Ascending aorta (tissue), 2 donors: ENCODE measurements at regions not wholly inside any gene's neighbourhood (a gene's known extent, or its start where the extent isn't known, plus 50 kb on each side); places are given as distances from the start of the nearest gene placed in this dataset.

Source experiments
- DNase-seq, 2 donors: peaks; one replicate each; pipeline ENCODE4 v3.0.0-alpha.2; 2019; ENCODE audit warnings: low spot score in 2 of 2
- H3K27ac ChIP-seq, 2 donors: fragments of 200-600 bp; sonication (generic); one replicate each; pipeline ENCODE4 v1.5.1; 2016 to 2017; ENCODE audit warnings: mild to moderate bottlenecking in 1 of 2
- H3K27me3 ChIP-seq: fragments of 200-600 bp; sonication (generic); one replicate; pipeline ENCODE4 v1.5.1; 2017
- H3K36me3 ChIP-seq, 2 donors: fragments of 200-600 bp; sonication (generic); one replicate each; pipeline ENCODE4 v1.5.1; 2016
- H3K4me1 ChIP-seq, 2 donors: fragments of 200-600 bp; sonication (generic); one replicate each; pipeline ENCODE4 v1.5.1; 2016 to 2017; ENCODE audit warnings: mild to moderate bottlenecking in 1 of 2
- H3K4me3 ChIP-seq, 2 donors: fragments of 200-600 bp; sonication (generic); one replicate each; pipeline ENCODE4 v1.5.1; 2016 to 2017; ENCODE audit warnings: mild to moderate bottlenecking in 1 of 2
- H3K9me3 ChIP-seq, 2 donors: fragments of 200-600 bp; sonication (generic); one replicate each; pipeline ENCODE4 v1.5.1; 2016
- intact Hi-C: fragments of 100-400 bp; cut with DNase I; formaldehyde crosslinking; loops from one replicate; pipeline ENCODE4 v1.15.1; 2023
- TF ChIP-seq, protein P1 (sequence below), 3 experiments: fragments of 200-600 bp in 2 of 3; fragments of 450-650 bp in 1 of 3; sonication (generic) in 2 of 3; IDR thresholded peaks; one replicate each; pipeline ENCODE4 v1.5.1; 2016 to 2019; ENCODE audit warnings: antibody characterized with exemption in 3 of 3, mild to moderate bottlenecking in 1 of 3, moderate library complexity in 1 of 3

DNA sequence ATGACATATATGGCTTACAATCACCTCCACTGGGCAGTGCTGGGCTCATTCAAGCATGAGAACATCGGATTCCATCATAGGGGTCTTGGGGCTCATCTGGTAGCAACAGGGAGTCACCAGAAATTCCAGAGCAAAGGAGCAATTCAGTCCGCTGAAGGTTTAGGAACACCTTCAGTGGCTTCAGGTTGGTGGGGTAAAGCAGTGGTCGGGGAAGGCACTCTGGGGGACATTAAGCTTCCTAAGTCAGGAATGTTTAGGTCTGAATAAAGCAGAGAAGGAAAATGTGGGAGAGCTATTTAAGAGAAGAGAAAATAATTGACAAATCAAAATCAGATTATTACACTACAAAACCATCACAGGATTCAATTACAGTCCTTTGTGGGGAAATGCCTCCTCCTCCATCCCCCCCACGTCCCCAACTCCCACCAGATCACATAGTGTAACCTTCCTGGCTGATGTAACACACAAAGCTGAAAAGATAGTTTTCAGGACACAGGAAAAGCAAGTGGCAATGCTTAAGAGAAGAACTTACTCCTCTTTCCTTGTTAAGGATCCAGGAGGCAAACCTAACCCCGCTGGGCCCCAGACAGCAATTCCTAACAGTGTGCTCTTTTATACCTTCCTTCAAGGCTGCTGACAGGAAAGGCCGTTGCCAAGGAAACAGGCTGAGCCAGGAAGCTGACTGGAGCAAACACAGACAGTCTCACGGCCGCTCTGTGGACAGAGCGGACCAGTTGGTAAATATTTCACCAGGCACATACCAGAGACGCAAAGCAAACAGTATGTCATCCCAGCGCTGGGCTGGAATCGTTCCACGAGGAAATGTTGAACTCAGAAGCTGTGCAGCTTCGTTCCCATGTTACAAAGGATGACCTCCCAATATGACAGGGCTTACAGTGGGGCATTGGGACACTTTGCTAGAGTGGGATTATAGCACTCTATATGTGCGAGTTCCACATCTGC lies 57.5 kb upstream of the LMCD1 start:
- Histone ChIP-seq H3K4me1 (peaks cover 6 to 33% of the 10 kb centered on the region in 2 donors), H3K4me3 (peak overlapping the region in 1 of 2 donors; percentile 17), H3K9me3 (no peaks in the 10 kb centered on the region), H3K27me3 (no peaks in the 10 kb centered on the region), H3K27ac (peak overlapping the region; percentile 75 to 88), H3K36me3 (no peaks in the 10 kb centered on the region)
- intact Hi-C loops = loop anchor here (1.0 to 10.0 kb wide), 8 partner anchors 14 to 1201 kb away; partner anchors contain the start of genes LMCD1, MTMR14 and OXTR
- peak; percentile 72 to 97 for DNase-seq
- TF ChIP-seq, protein P1, sequence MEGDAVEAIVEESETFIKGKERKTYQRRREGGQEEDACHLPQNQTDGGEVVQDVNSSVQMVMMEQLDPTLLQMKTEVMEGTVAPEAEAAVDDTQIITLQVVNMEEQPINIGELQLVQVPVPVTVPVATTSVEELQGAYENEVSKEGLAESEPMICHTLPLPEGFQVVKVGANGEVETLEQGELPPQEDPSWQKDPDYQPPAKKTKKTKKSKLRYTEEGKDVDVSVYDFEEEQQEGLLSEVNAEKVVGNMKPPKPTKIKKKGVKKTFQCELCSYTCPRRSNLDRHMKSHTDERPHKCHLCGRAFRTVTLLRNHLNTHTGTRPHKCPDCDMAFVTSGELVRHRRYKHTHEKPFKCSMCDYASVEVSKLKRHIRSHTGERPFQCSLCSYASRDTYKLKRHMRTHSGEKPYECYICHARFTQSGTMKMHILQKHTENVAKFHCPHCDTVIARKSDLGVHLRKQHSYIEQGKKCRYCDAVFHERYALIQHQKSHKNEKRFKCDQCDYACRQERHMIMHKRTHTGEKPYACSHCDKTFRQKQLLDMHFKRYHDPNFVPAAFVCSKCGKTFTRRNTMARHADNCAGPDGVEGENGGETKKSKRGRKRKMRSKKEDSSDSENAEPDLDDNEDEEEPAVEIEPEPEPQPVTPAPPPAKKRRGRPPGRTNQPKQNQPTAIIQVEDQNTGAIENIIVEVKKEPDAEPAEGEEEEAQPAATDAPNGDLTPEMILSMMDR (IDR thresholded peaks at IDR 0.05) = no peak

DNA sequence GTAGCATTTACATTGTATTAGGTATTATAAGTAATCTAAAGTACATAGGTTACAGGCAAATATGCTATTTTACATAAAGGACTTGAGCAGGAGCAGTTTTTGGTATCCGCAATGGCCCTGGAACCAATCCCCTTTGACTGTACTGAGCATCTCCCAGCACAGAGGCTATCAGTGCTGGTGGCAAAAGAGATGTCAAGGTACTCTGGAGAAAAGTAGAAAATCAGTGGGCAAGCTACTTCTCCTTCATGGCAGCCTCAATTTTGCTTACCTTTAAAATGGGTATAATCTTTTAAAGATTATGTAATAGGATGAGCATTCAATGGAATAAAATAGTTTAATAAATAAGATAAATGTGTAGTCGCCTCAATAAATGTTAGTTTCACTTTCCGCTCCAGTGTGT lies 56.7 kb upstream of the LMCD1 start:
- H3K4me3 ChIP-seq = peak overlapping the region in 1 of 2 donors; percentile 17
- peaks cover 6 to 33% of the 10 kb centered on the region in 2 donors for H3K4me1 ChIP-seq
- no peaks in the 10 kb centered on the region for H3K27me3 ChIP-seq
- DNase-seq = no peak
- no peaks in the 10 kb centered on the region for H3K36me3 ChIP-seq
- no peaks in the 10 kb centered on the region for H3K9me3 ChIP-seq
- TF ChIP-seq, protein P1 (IDR thresholded peaks at IDR 0.05) = no peak
- intact Hi-C loops = loop anchor here (1.0 to 10.0 kb wide), 5 partner anchors 13 to 1200 kb away; partner anchors contain the start of genes LMCD1, MTMR14 and OXTR
- peak overlapping the region; percentile 75 to 88 for H3K27ac ChIP-seq

GRCh38 chr3:8445861-8446260 lies 55.8 kb upstream of the LMCD1 start:
- H3K27ac ChIP-seq = peak overlapping the region; percentile 44 to 88
- TF ChIP-seq, protein P1 (IDR thresholded peaks at IDR 0.05) = no peak
- H3K4me3 ChIP-seq = no peak overlapping the region
- no peaks in the 10 kb centered on the region for H3K36me3 ChIP-seq
- peaks cover 6 to 33% of the 10 kb centered on the region in 2 donors for H3K4me1 ChIP-seq
- peak in 1 of 2 donors; percentile 80 for DNase-seq
- H3K9me3 ChIP-seq = no peaks in the 10 kb centered on the region
- H3K27me3 ChIP-seq = no peaks in the 10 kb centered on the region
- intact Hi-C loops = loop anchor here (10.0 kb wide), 1 partner anchor 1199 kb away; the partner anchor contains the start of gene MTMR14

GRCh38 chr3:8446845-8447244 lies 54.8 kb upstream of the LMCD1 start:
- TF ChIP-seq, protein P1 (IDR thresholded peaks at IDR 0.05) = no peak
- no peaks in the 10 kb centered on the region for H3K9me3 ChIP-seq
- H3K27ac ChIP-seq = no peak overlapping the region
- no peaks in the 10 kb centered on the region for H3K36me3 ChIP-seq
- no peaks in the 10 kb centered on the region for H3K27me3 ChIP-seq
- H3K4me1 ChIP-seq = peaks cover 10 to 42% of the 10 kb centered on the region in 2 donors
- H3K4me3 ChIP-seq = no peak overlapping the region
- intact Hi-C loops = loop anchor here (10.0 kb wide), 1 partner anchor 1198 kb away; the partner anchor contains the start of gene MTMR14
- DNase-seq = no peak

DNA sequence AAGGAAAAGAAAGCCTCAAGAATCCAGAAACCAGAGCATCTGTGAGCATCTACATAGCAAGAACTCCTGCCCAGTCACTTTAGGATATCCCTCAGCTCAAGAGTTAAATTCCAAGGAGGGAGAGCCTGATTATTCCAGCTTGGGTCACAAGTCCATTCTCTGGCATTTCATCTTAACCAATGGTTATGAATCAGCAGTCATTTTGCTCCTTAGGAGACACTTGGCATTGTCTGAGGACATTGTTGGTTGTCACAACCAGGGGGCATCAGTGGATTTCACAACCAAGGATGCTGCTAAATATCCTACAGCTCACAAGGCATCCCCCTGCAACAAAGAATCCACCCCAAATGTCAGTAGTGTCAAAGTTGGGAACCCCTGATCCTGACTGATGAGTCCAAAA lies 51.0 kb upstream of the LMCD1 start:
- intact Hi-C loops = no loop called here
- no peaks in the 10 kb centered on the region for H3K36me3 ChIP-seq
- H3K9me3 ChIP-seq = no peaks in the 10 kb centered on the region
- DNase-seq = no peak
- no peaks in the 10 kb centered on the region for H3K27me3 ChIP-seq
- H3K27ac ChIP-seq = peak overlapping the region; percentile 93 to 97
- H3K4me1 ChIP-seq = peaks cover 4 to 22% of the 10 kb centered on the region in 2 donors
- H3K4me3 ChIP-seq = no peak overlapping the region
- TF ChIP-seq, protein P1 (IDR thresholded peaks at IDR 0.05) = no peak
